ENCODE measurements at regions not wholly inside any gene's neighbourhood (a gene's known extent, or its start where the extent isn't known, plus 50 kb on each side); places are given as distances from the start of the nearest gene placed in this dataset.

- TF ChIP-seq ELF4 (IDR thresholded peaks at IDR 0.05) (no peak), CTBP1 (IDR thresholded peaks at IDR 0.05; ENCODE audit: borderline replicate concordance) (no peak), FOXK2 (IDR thresholded peaks at IDR 0.05) (no peak), ARNT (IDR thresholded peaks at IDR 0.05) (no peak)
- TF ChIP-seq, protein P1, sequence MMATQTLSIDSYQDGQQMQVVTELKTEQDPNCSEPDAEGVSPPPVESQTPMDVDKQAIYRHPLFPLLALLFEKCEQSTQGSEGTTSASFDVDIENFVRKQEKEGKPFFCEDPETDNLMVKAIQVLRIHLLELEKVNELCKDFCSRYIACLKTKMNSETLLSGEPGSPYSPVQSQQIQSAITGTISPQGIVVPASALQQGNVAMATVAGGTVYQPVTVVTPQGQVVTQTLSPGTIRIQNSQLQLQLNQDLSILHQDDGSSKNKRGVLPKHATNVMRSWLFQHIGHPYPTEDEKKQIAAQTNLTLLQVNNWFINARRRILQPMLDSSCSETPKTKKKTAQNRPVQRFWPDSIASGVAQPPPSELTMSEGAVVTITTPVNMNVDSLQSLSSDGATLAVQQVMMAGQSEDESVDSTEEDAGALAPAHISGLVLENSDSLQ (IDR thresholded peaks at IDR 0.05), result no peak
Observed at GRCh38 chr9:106801816-106802215, 61.1 kb upstream of the ZNF462 start.
